ENCODE measurements at regions not wholly inside any gene's neighbourhood (a gene's known extent, or its start where the extent isn't known, plus 50 kb on each side); places are given as distances from the start of the nearest gene placed in this dataset.

DNA sequence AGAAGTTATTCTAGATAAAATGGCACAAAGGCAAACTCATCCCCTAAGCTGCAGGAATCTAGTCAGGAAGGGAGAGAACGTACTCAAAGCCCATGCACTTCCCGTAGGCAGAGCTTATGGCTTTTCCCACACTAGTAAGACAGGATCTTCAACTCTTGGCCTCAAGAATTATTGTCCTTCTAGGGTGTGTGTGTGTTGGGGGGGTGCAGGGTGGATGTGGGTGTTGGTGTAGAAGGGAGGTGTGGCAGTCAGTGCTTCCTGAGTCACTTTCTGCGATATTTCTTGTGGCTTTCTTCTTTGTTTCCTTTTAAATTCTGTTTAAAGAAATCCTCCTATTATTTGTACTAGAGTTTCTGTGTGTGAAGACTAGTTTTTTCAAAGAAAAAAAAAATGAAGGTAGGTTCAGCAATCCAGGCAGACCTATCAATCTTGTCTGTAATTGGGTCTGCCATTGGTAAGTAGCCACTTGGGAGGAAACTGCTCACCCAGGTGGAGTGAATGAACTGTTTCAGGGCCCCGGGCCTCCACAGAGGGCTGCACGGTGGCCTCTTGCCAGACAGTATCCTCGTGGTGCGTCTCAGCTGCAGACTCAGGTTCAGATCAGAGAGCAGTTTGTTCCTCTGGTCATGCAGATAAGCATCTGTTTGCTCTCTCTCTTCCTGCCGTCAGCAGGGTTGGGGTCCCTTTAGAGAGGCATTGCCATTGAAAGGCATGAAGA is 131.9 kb downstream of the NPR3 start:
- Histone ChIP-seq H3K9me3 (no peaks in the 10 kb centered on the region), H3K27me3 (ENCODE audit: insufficient read depth in 3 of 3, low read length in 2 of 3) (peaks cover 0 to 2% (median 0%) of the 10 kb centered on the region in 3 donors), H3K27ac (no peak overlapping the region), H3K4me3 (no peak overlapping the region), H3K36me3 (ENCODE audit: insufficient read depth in 1 of 2, low read depth in 1 of 2) (no peaks in the 10 kb centered on the region), H3K4me1 (no peaks in the 10 kb centered on the region)
- intact Hi-C loops (cut with DNase I), result no loop called here
- DNase-seq (no peak), ATAC-seq (no peak)
- WGBS, 3 donors, result 27 to 34% (median 33%) methylated on average over 8 of the region's 8 CpGs
- no peak for TF ChIP-seq CTCF (IDR thresholded peaks at IDR 0.05)

GRCh38 chr5:32843531-32843895 is 132.4 kb downstream of the NPR3 start:
- Histone ChIP-seq H3K4me3 (no peak overlapping the region), H3K36me3 (ENCODE audit: insufficient read depth in 1 of 2, low read depth in 1 of 2) (no peaks in the 10 kb centered on the region)
- 35 to 40% (median 36%) methylated on average over 3 of the region's 3 CpGs for WGBS, 3 donors

DNA sequence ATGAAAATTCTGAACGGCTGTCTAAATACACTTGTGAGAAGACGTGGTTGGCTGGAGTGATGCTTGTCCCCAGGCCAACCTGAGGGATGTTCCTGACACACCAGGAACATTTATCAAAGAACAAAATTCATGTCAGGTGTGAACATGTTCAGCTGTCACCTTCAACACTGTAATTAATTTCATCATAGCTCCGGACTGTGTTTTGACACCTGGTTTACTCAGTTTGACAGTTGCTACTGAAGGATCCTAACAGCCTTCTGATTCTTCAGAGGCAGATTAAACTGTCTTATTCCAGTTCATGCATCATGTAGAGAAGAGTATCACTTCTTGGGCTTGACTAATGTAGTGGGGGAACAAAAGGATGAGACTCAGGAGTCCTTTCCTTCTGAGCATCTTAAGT is 134.1 kb downstream of the NPR3 start:
- H3K27ac ChIP-seq, result no peak overlapping the region
- intact Hi-C loops (cut with DNase I), result no loop called here
- peaks cover 0 to 3% (median 0%) of the 10 kb centered on the region in 3 donors for H3K27me3 ChIP-seq (ENCODE audit: insufficient read depth in 3 of 3, low read length in 2 of 3)
- H3K4me3 ChIP-seq, result no peak overlapping the region
- DNase-seq (no peak), ATAC-seq (no peak)
- TF ChIP-seq CTCF (IDR thresholded peaks at IDR 0.05), result no peak
- 39 to 49% (median 43%) methylated on average over 3 of the region's 3 CpGs for WGBS, 3 donors
- no peaks in the 10 kb centered on the region for H3K4me1 ChIP-seq
- no peaks in the 10 kb centered on the region for H3K9me3 ChIP-seq
- no peaks in the 10 kb centered on the region for H3K36me3 ChIP-seq (ENCODE audit: insufficient read depth in 1 of 2, low read depth in 1 of 2)

More at GRCh38 chr5:32843531-32843895, 132.4 kb downstream of the NPR3 start:
- intact Hi-C loops (cut with DNase I), result no loop called here
- no peak overlapping the region for H3K27ac ChIP-seq
- DNase-seq, result no peak
- no peak for TF ChIP-seq CTCF (IDR thresholded peaks at IDR 0.05)
- H3K4me1 ChIP-seq, result no peaks in the 10 kb centered on the region
- ATAC-seq, result no peak
- peaks cover 0 to 2% (median 0%) of the 10 kb centered on the region in 3 donors for H3K27me3 ChIP-seq (ENCODE audit: insufficient read depth in 3 of 3, low read length in 2 of 3)
- H3K9me3 ChIP-seq, result no peaks in the 10 kb centered on the region

- Histone ChIP-seq H3K4me3 (no peak overlapping the region), H3K36me3 (ENCODE audit: insufficient read depth in 1 of 2, low read depth in 1 of 2) (no peaks in the 10 kb centered on the region), H3K27me3 (ENCODE audit: insufficient read depth in 3 of 3, low read length in 2 of 3) (peaks cover 0 to 3% (median 0%) of the 10 kb centered on the region in 3 donors), H3K9me3 (no peaks in the 10 kb centered on the region), H3K4me1 (no peaks in the 10 kb centered on the region), H3K27ac (no peak overlapping the region)
- intact Hi-C loops (cut with DNase I), result no loop called here
- ATAC-seq (no peak), DNase-seq (no peak)
- no peak for TF ChIP-seq CTCF (IDR thresholded peaks at IDR 0.05)
These were observed 137.0 kb downstream of the NPR3 start for GRCh38 chr5:32848120-32848519.

- ATAC-seq (no peak), DNase-seq (no peak)
- Histone ChIP-seq H3K4me3 (no peak overlapping the region), H3K27me3 (ENCODE audit: insufficient read depth in 3 of 3, low read length in 2 of 3) (peaks cover 0 to 3% (median 0%) of the 10 kb centered on the region in 3 donors), H3K4me1 (no peaks in the 10 kb centered on the region), H3K36me3 (ENCODE audit: insufficient read depth in 1 of 2, low read depth in 1 of 2) (no peaks in the 10 kb centered on the region), H3K27ac (no peak overlapping the region), H3K9me3 (no peaks in the 10 kb centered on the region)
- 48 to 60% (median 59%) methylated on average over 3 of the region's 3 CpGs for WGBS, 3 donors
- no peak for TF ChIP-seq CTCF (IDR thresholded peaks at IDR 0.05)
- intact Hi-C loops (cut with DNase I), result no loop called here
These were observed 137.6 kb downstream of the NPR3 start for GRCh38 chr5:32848681-32849080.
